ENCODE measurements at regions not wholly inside any gene's neighbourhood (a gene's known extent, or its start where the extent isn't known, plus 50 kb on each side); places are given as distances from the start of the nearest gene placed in this dataset.

GRCh38 chr5:61948151-61948550 is 357.9 kb upstream of the KIF2A start:
- TF ChIP-seq, protein P1, sequence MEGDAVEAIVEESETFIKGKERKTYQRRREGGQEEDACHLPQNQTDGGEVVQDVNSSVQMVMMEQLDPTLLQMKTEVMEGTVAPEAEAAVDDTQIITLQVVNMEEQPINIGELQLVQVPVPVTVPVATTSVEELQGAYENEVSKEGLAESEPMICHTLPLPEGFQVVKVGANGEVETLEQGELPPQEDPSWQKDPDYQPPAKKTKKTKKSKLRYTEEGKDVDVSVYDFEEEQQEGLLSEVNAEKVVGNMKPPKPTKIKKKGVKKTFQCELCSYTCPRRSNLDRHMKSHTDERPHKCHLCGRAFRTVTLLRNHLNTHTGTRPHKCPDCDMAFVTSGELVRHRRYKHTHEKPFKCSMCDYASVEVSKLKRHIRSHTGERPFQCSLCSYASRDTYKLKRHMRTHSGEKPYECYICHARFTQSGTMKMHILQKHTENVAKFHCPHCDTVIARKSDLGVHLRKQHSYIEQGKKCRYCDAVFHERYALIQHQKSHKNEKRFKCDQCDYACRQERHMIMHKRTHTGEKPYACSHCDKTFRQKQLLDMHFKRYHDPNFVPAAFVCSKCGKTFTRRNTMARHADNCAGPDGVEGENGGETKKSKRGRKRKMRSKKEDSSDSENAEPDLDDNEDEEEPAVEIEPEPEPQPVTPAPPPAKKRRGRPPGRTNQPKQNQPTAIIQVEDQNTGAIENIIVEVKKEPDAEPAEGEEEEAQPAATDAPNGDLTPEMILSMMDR (IDR thresholded peaks at IDR 0.05) = no peak
- no peak for DNase-seq
- Histone ChIP-seq H3K4me3 (no peak overlapping the region), H3K9me3 (no peaks in the 10 kb centered on the region), H3K27ac (no peak overlapping the region), H3K36me3 (no peaks in the 10 kb centered on the region), H3K27me3 (no peaks in the 10 kb centered on the region), H3K4me1 (no peaks in the 10 kb centered on the region)
- intact Hi-C loops (cut with DNase I; ENCODE audit: low total_unique reads) = no loop called here

GRCh38 chr5:61949054-61949678 is 356.8 kb upstream of the KIF2A start:
- H3K9me3 ChIP-seq = no peaks in the 10 kb centered on the region
- no peak overlapping the region for H3K27ac ChIP-seq
- no peaks in the 10 kb centered on the region for H3K36me3 ChIP-seq
- DNase-seq = no peak
- no peaks in the 10 kb centered on the region for H3K27me3 ChIP-seq
- intact Hi-C loops (cut with DNase I; ENCODE audit: low total_unique reads) = no loop called here
- no peaks in the 10 kb centered on the region for H3K4me1 ChIP-seq
- TF ChIP-seq, protein P1 (IDR thresholded peaks at IDR 0.05) = no peak
- no peak overlapping the region for H3K4me3 ChIP-seq

DNA sequence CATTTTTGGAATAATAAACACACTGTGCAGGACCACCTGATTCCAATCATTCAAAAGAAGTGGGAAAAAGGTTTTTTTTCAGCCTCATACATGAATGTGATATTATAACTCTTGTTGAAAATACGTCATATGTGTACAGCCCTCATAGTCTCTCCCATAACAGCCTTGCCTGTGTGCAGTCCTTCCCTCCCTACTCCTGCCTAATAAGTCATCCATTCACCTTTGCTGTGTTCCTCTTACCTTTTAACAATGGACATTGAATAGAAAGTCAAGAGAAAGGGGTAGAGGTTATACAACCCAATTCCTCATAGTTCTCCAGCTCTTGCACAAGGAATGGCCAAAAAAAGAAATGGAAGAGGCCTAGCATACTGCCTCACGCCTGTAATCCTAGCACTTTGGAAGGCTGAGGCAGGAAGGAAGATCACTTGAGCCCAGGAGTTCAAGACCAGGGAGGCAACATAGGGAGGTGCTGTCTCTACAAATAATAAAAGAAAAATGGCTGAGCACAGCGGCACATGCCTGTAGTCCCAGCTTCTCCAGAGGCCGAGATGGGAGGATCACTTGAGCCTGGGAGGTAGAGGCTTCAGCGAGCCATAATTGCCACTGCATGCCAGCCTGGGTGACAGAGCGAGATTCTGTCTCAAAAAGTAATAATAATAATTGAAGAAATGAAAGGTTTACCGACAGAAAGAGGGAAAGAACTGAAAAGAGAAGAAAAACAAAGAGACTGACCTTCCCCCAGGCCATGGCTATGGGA is 356.1 kb upstream of the KIF2A start:
- H3K27me3 ChIP-seq = no peaks in the 10 kb centered on the region
- TF ChIP-seq, protein P1 (IDR thresholded peaks at IDR 0.05) = no peak
- no peaks in the 10 kb centered on the region for H3K4me1 ChIP-seq
- no peak overlapping the region for H3K27ac ChIP-seq
- H3K36me3 ChIP-seq = no peaks in the 10 kb centered on the region
- intact Hi-C loops (cut with DNase I; ENCODE audit: low total_unique reads) = no loop called here
- no peak overlapping the region for H3K4me3 ChIP-seq
- no peaks in the 10 kb centered on the region for H3K9me3 ChIP-seq
- no peak for DNase-seq

GRCh38 chr5:61951295-61951694 is 354.7 kb upstream of the KIF2A start:
- H3K27ac ChIP-seq = no peak overlapping the region
- H3K27me3 ChIP-seq = no peaks in the 10 kb centered on the region
- intact Hi-C loops (cut with DNase I; ENCODE audit: low total_unique reads) = no loop called here
- no peak overlapping the region for H3K4me3 ChIP-seq
- no peaks in the 10 kb centered on the region for H3K9me3 ChIP-seq
- H3K36me3 ChIP-seq = no peaks in the 10 kb centered on the region
- no peaks in the 10 kb centered on the region for H3K4me1 ChIP-seq
- DNase-seq = no peak
- TF ChIP-seq, protein P1 (IDR thresholded peaks at IDR 0.05) = no peak

- H3K36me3 ChIP-seq = no peaks in the 10 kb centered on the region
- DNase-seq = no peak
- H3K9me3 ChIP-seq = no peaks in the 10 kb centered on the region
- H3K4me3 ChIP-seq = no peak overlapping the region
- no peaks in the 10 kb centered on the region for H3K27me3 ChIP-seq
- TF ChIP-seq, protein P1 (IDR thresholded peaks at IDR 0.05) = no peak
- intact Hi-C loops (cut with DNase I; ENCODE audit: low total_unique reads) = no loop called here
- no peaks in the 10 kb centered on the region for H3K4me1 ChIP-seq
- no peak overlapping the region for H3K27ac ChIP-seq
These were observed 352.1 kb upstream of the KIF2A start for GRCh38 chr5:61953913-61954312.
